ENCODE measurements at regions not wholly inside any gene's neighbourhood (a gene's known extent, or its start where the extent isn't known, plus 50 kb on each side); places are given as distances from the start of the nearest gene placed in this dataset.

DNA sequence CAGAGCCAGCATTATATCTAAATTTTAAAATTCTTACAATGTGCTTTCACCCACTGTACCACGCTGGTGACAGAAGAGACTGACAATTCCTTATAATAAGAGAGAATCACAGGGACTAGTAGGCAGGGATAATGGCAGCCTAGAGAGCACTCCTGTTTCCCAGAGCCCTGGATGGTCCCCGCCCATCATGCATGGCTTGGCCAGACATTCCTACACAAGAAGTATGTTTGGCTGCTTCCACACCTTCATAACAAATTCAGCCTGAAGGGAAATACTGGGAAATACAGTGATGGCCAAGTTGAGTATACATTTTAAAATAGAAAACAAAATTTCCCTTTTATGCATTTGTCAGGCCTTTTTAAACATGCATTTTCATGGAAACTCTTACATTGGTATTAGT lies 193.5 kb upstream of the ELL2 start:
- no peak overlapping the region for H3K4me3 ChIP-seq (ENCODE audit: low read depth, low read length)
- TF ChIP-seq, protein P1, sequence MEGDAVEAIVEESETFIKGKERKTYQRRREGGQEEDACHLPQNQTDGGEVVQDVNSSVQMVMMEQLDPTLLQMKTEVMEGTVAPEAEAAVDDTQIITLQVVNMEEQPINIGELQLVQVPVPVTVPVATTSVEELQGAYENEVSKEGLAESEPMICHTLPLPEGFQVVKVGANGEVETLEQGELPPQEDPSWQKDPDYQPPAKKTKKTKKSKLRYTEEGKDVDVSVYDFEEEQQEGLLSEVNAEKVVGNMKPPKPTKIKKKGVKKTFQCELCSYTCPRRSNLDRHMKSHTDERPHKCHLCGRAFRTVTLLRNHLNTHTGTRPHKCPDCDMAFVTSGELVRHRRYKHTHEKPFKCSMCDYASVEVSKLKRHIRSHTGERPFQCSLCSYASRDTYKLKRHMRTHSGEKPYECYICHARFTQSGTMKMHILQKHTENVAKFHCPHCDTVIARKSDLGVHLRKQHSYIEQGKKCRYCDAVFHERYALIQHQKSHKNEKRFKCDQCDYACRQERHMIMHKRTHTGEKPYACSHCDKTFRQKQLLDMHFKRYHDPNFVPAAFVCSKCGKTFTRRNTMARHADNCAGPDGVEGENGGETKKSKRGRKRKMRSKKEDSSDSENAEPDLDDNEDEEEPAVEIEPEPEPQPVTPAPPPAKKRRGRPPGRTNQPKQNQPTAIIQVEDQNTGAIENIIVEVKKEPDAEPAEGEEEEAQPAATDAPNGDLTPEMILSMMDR (IDR thresholded peaks at IDR 0.05; ENCODE audit: insufficient read depth, low read depth, low read length), result no peak
- no peak for DNase-seq (ENCODE audit: low read depth)

DNA sequence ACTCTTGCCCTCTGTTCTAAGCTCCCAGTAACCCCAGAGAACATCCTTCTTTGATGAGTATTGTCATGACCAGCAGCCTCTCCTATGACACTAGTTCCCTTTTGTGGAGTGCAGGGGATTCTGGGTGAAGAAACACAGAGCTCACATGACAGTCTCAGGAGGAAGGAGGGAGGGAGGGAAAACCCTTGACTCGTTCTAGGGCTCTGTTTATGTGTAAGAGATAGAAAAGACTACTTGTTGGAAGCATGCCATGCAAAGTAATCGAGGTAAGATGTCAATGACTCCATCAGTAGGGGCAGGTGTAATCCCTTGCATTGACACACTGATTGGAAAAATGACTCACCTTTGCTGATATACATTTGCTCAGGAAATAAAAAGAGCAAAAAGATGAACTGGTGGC lies 190.2 kb upstream of the ELL2 start:
- no peak overlapping the region for H3K4me3 ChIP-seq (ENCODE audit: low read depth, low read length)
- no peak for DNase-seq (ENCODE audit: low read depth)
- TF ChIP-seq, protein P1 (IDR thresholded peaks at IDR 0.05; ENCODE audit: insufficient read depth, low read depth, low read length), result no peak

DNA sequence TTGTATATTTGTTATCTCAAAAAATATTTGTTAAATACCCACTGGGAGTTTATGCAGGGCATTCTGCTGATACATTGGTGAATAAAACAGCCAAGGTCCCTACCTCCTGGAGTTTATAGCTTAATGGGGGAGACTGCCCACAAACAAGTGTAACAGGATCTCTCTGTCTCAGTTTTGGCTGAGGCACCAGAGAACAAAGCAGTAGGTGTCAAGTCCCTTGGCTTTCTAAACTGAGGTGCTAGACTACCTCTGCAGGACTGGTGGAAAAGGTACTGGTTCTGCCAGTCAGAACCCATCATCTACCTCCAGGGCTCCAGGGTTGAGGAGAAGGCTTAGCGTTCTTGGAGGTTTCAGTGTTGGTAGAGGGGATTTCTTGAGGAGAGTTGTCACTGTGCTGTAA lies 188.4 kb upstream of the ELL2 start:
- no peak for DNase-seq (ENCODE audit: low read depth)
- no peak overlapping the region for H3K4me3 ChIP-seq (ENCODE audit: low read depth, low read length)
- TF ChIP-seq, protein P1 (IDR thresholded peaks at IDR 0.05; ENCODE audit: insufficient read depth, low read depth, low read length), result no peak

DNA sequence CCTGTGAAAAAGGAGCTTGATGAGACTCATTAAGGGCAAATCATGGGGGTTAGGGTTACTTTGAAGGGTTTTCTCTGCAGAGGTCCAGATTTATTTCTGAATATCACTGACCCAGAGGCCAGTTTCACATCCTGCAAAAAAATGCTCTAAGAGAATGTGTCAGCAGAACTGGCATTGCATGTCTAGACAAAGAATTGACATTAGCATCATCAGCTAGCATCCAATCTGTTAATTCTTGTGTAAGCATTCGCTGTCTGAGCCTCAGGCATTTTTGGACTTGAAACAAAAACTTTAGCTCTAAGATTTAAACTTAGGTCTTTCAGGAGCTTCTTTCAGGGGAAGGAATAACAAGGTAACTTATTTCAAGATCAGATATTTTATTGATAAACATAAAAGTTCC lies 187.9 kb upstream of the ELL2 start:
- H3K4me3 ChIP-seq (ENCODE audit: low read depth, low read length), result no peak overlapping the region
- TF ChIP-seq, protein P1 (IDR thresholded peaks at IDR 0.05; ENCODE audit: insufficient read depth, low read depth, low read length), result no peak
- DNase-seq (ENCODE audit: low read depth), result peak; percentile 32

DNA sequence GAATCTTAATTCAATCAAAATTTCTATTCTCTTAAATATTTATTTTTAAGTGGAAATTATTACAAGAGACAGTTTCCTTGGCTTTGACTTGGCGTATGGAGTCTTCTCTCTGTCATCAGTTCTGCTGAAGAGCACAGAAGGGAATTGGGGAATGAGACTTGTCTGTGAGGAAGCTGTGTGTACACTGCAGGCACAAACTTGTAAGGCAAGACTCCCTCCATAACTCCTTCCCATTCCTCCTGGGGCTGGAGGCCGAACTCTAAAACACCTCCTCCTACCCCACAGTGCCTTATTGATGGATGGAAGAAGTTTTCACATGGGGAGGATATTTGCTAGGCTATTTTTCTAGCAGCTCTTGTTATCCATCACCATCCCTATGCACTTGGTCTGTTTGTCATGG lies 187.4 kb upstream of the ELL2 start:
- no peak overlapping the region for H3K4me3 ChIP-seq (ENCODE audit: low read depth, low read length)
- no peak for DNase-seq (ENCODE audit: low read depth)
- TF ChIP-seq, protein P1 (IDR thresholded peaks at IDR 0.05; ENCODE audit: insufficient read depth, low read depth, low read length), result no peak

DNA sequence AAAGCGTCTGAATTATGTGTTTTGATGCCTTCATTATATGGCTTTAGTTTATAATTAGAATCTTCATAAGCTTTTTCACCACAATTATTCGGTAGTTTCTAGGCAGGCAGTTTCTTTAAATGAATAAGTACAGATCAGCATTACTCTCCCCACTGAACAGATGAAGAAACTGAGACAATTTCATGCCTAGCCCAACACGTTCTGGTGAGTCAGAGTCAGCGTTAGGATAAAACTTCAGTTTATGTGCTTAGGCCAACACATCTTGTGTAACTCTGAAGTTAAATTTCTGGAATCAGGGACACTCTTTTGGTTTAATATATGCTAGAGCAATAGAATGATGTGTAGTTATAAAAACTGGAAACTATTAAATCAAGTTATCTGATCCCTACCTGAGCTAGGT lies 186.7 kb upstream of the ELL2 start:
- TF ChIP-seq, protein P1 (IDR thresholded peaks at IDR 0.05; ENCODE audit: insufficient read depth, low read depth, low read length), result no peak
- no peak overlapping the region for H3K4me3 ChIP-seq (ENCODE audit: low read depth, low read length)
- DNase-seq (ENCODE audit: low read depth), result no peak

DNA sequence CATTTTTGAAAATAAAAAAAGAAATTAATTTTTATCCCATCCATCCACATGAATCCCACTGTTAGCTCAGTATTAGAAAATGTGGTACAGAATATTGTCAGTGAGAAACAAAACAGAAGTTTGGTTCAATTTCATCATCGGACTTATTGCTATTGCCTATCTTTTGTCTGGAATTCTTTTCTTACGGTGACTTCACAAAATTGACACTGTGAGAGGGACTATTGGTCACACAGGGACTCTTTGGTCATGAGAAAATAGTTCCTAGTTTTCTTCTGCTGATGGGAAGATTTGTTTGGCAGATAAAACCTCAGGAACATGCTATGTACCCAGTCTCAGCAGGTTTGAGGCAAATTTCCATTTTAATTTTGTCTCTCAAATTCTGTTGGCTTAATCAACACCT lies 186.2 kb upstream of the ELL2 start:
- no peak for DNase-seq (ENCODE audit: low read depth)
- H3K4me3 ChIP-seq (ENCODE audit: low read depth, low read length), result no peak overlapping the region
- TF ChIP-seq, protein P1 (IDR thresholded peaks at IDR 0.05; ENCODE audit: insufficient read depth, low read depth, low read length), result no peak

Measured in fibroblast of villous mesenchyme (primary cell).